H9 (cell line): ENCODE measurements at regions not wholly inside any gene's neighbourhood (a gene's known extent, or its start where the extent isn't known, plus 50 kb on each side); places are given as distances from the start of the nearest gene placed in this dataset.

Source experiments
- DNase-seq: peaks from one replicate; pipeline ENCODE4 v3.0.0-alpha.2; 2017
- H2AFZ ChIP-seq: one replicate; pipeline ENCODE4 v1.6.1; 2013; ENCODE audit warnings: mild to moderate bottlenecking, low read length, control low read depth, moderate library complexity
- H2AK5ac ChIP-seq: 2 replicates; pipeline ENCODE4 v1.6.1; 2013; ENCODE audit warnings: low read length, control low read depth, mixed read lengths; ENCODE audit not compliant: insufficient read length
- H2BK120ac ChIP-seq: one replicate; pipeline ENCODE4 v1.6.1; 2013; ENCODE audit warnings: low read depth, mild to moderate bottlenecking, low read length, control low read depth, inconsistent platforms; ENCODE audit not compliant: poor library complexity, severe bottlenecking
- H2BK12ac ChIP-seq: 2 replicates; pipeline ENCODE4 v1.6.1; 2013; ENCODE audit warnings: low read length, control low read depth, mixed read lengths, low read depth; ENCODE audit not compliant: insufficient read length
- H2BK15ac ChIP-seq: 2 replicates; pipeline ENCODE4 v1.6.1; 2013; ENCODE audit warnings: low read depth, low read length, control low read depth
- H2BK20ac ChIP-seq: one replicate; pipeline ENCODE4 v1.6.1; 2013; ENCODE audit warnings: low read depth, mild to moderate bottlenecking, low read length, control low read depth, inconsistent platforms; ENCODE audit not compliant: poor library complexity, severe bottlenecking
- H2BK5ac ChIP-seq: 2 replicates; pipeline ENCODE4 v1.6.1; 2013; ENCODE audit warnings: low read length, control low read depth, mixed read lengths; ENCODE audit not compliant: insufficient read length
- H3K14ac ChIP-seq: 2 replicates; pipeline ENCODE4 v1.6.1; 2013; ENCODE audit warnings: low read length, control low read depth; ENCODE audit not compliant: insufficient read depth
- H3K18ac ChIP-seq: 2 replicates; pipeline ENCODE4 v1.6.1; 2013; ENCODE audit warnings: low read depth, mild to moderate bottlenecking, mixed read lengths, low read length, control low read depth; ENCODE audit not compliant: insufficient read length
- H3K23ac ChIP-seq: 2 replicates; pipeline ENCODE4 v1.6.1; 2013; ENCODE audit warnings: low read length, control low read depth, mixed read lengths, low read depth; ENCODE audit not compliant: insufficient read length
- H3K23me2 ChIP-seq: 2 replicates; pipeline ENCODE4 v1.6.1; 2013; ENCODE audit warnings: low read depth, mild to moderate bottlenecking, mixed read lengths, low read length, control low read depth; ENCODE audit not compliant: insufficient read length, poor library complexity, severe bottlenecking
- H3K27ac ChIP-seq: 2 replicates; pipeline ENCODE4 v1.5.1; 2013; ENCODE audit warnings: low read length, control low read depth, mixed read lengths, low read depth; ENCODE audit not compliant: insufficient read length
- H3K27me3 ChIP-seq: 2 replicates; pipeline ENCODE4 v1.6.1; 2013; ENCODE audit warnings: low read length, control low read depth, inconsistent platforms; ENCODE audit not compliant: insufficient read depth
- H3K4ac ChIP-seq: 2 replicates; pipeline ENCODE4 v1.6.1; 2013; ENCODE audit warnings: low read depth, mild to moderate bottlenecking, control low read depth, inconsistent platforms, low read length, moderate library complexity
- H3K4me1 ChIP-seq: 2 replicates; pipeline ENCODE4 v1.6.1; 2013; ENCODE audit warnings: low read length, control low read depth, inconsistent platforms; ENCODE audit not compliant: insufficient read depth
- H3K4me2 ChIP-seq: 2 replicates; pipeline ENCODE4 v1.6.1; 2013; ENCODE audit warnings: low read length, control low read depth, mixed read lengths; ENCODE audit not compliant: insufficient read length, insufficient read depth
- H3K56ac ChIP-seq: 2 replicates; pipeline ENCODE4 v1.6.1; 2013; ENCODE audit warnings: low read depth, mild to moderate bottlenecking, mixed read lengths, low read length, control low read depth; ENCODE audit not compliant: insufficient read length
- H3K79me1 ChIP-seq: 2 replicates; pipeline ENCODE4 v1.6.1; 2013; ENCODE audit warnings: low read depth, mild to moderate bottlenecking, moderate library complexity, low read length, control low read depth, inconsistent platforms; ENCODE audit not compliant: insufficient read depth, poor library complexity, severe bottlenecking
- H3K79me2 ChIP-seq: 2 replicates; pipeline ENCODE4 v1.6.1; 2013; ENCODE audit warnings: low read length, control low read depth, inconsistent platforms; ENCODE audit not compliant: insufficient read depth
- H3K9ac ChIP-seq: 2 replicates; pipeline ENCODE4 v1.6.1; 2013; ENCODE audit warnings: low read length, control low read depth, mixed read lengths; ENCODE audit not compliant: insufficient read length; ENCODE audit errors: extremely low read depth
- H3K9me3 ChIP-seq: one replicate; pipeline ENCODE4 v1.6.1; 2013; ENCODE audit warnings: low read depth, low read length, inconsistent platforms; ENCODE audit not compliant: control insufficient read depth
- H3T11ph ChIP-seq: one replicate; pipeline ENCODE4 v1.6.1; 2013; ENCODE audit warnings: mild to moderate bottlenecking, low read length, control low read depth, inconsistent platforms
- H4K20me1 ChIP-seq: one replicate; pipeline ENCODE4 v1.6.1; 2013; ENCODE audit not compliant: control insufficient read depth, insufficient read length, insufficient read depth
- H4K5ac ChIP-seq: 2 replicates; pipeline ENCODE4 v1.6.1; 2013; ENCODE audit warnings: low read depth, mild to moderate bottlenecking, mixed read lengths, low read length, control low read depth; ENCODE audit not compliant: insufficient read length
- H4K8ac ChIP-seq: replicated peaks from 2 replicates; pipeline ENCODE4 v1.6.1; 2013; ENCODE audit warnings: low read length, control low read depth, mixed read lengths, low read depth; ENCODE audit not compliant: insufficient read length
- H4K91ac ChIP-seq: 2 replicates; pipeline ENCODE4 v1.6.1; 2013; ENCODE audit warnings: low read depth, mild to moderate bottlenecking, moderate library complexity, mixed read lengths, low read length, control low read depth; ENCODE audit not compliant: insufficient read length
- H3K27ac Mint-ChIP-seq, 3 experiments: 2 replicates in 2 of 3; 3 replicates in 1 of 3; pipeline ENCODE4 v1.8.0; 2020 to 2021; ENCODE audit warnings: mixed read lengths in 3 of 3, mild to moderate bottlenecking in 1 of 3, moderate library complexity in 1 of 3
- H3K27me3 Mint-ChIP-seq: 2 replicates; pipeline ENCODE4 v1.8.0; 2021; ENCODE audit warnings: low read depth, mild to moderate bottlenecking, moderate library complexity, mixed read lengths
- H3K36me3 Mint-ChIP-seq, 3 experiments: 2 replicates in 2 of 3; 3 replicates in 1 of 3; pipeline ENCODE4 v1.8.0; 2020 to 2021; ENCODE audit warnings: low read depth in 3 of 3, mixed read lengths in 3 of 3; ENCODE audit not compliant: insufficient read depth in 1 of 3
- H3K4me1 Mint-ChIP-seq, 2 experiments: 2 replicates each; pipeline ENCODE4 v1.8.0; 2020; ENCODE audit warnings: mixed read lengths in 2 of 2
- H3K4me3 Mint-ChIP-seq, 2 experiments: 2 replicates in 1 of 2; 3 replicates in 1 of 2; pipeline ENCODE4 v1.8.0; 2020 to 2021; ENCODE audit warnings: mild to moderate bottlenecking in 2 of 2, mixed read lengths in 2 of 2, moderate library complexity in 1 of 2
- H3K9me3 Mint-ChIP-seq, 2 experiments: 2 replicates in 1 of 2; 3 replicates in 1 of 2; pipeline ENCODE4 v1.8.0; 2020; ENCODE audit warnings: mild to moderate bottlenecking in 2 of 2, mixed read lengths in 2 of 2, moderate library complexity in 1 of 2
- CTCF ChIP-seq: fragments of 200-600 bp; sonication (generic); conservative IDR thresholded peaks from 3 replicates; pipeline ENCODE4 v1.8.0; 2021; ENCODE audit warnings: antibody characterized with exemption, mild to moderate bottlenecking

GRCh38 chr1:195804547-195804946 lies 803.7 kb downstream of the KCNT2 start:
- H4K20me1 ChIP-seq = no peaks in the 10 kb centered on the region
- H3K36me3 Mint-ChIP-seq = no peaks in the 10 kb centered on the region; a peak in 1 of 7 replicates
- no peaks in the 10 kb centered on the region for H3K4me1 Mint-ChIP-seq
- H2BK15ac ChIP-seq = no peak overlapping the region
- no peak overlapping the region for H2BK120ac ChIP-seq
- no peak overlapping the region for H3K14ac ChIP-seq
- H2BK12ac ChIP-seq = no peak overlapping the region
- H3K79me2 ChIP-seq = no peaks in the 10 kb centered on the region
- H3K23me2 ChIP-seq = no peaks in the 10 kb centered on the region
- H3K27me3 Mint-ChIP-seq = no peaks in the 10 kb centered on the region
- H3K9ac ChIP-seq = no peak overlapping the region
- no peak overlapping the region for H4K8ac ChIP-seq
- H3K4me2 ChIP-seq = no peak overlapping the region
- H3K27ac ChIP-seq = no peak overlapping the region
- no peak overlapping the region for H3K27ac Mint-ChIP-seq
- H3K4ac ChIP-seq = no peak overlapping the region
- H3K23ac ChIP-seq = no peak overlapping the region
- no peak for DNase-seq
- H3K18ac ChIP-seq = no peak overlapping the region
- TF ChIP-seq CTCF = no peak
- H2AK5ac ChIP-seq = no peak overlapping the region
- no peaks in the 10 kb centered on the region for H3K9me3 Mint-ChIP-seq
- H4K5ac ChIP-seq = no peak overlapping the region
- H3K79me1 ChIP-seq = no peaks in the 10 kb centered on the region
- no peaks in the 10 kb centered on the region for H3K27me3 ChIP-seq
- H3K9me3 ChIP-seq = no peaks in the 10 kb centered on the region
- no peak overlapping the region for H3T11ph ChIP-seq
- no peak overlapping the region for H2BK20ac ChIP-seq
- H3K56ac ChIP-seq = no peak overlapping the region
- H2AFZ ChIP-seq = no peak overlapping the region
- H3K4me3 Mint-ChIP-seq = no peak overlapping the region
- H2BK5ac ChIP-seq = no peak overlapping the region
- H3K4me1 ChIP-seq = no peaks in the 10 kb centered on the region
- H4K91ac ChIP-seq = no peak overlapping the region
